NT2/D1 (cell line): ENCODE measurements at regions not wholly inside any gene's neighbourhood (a gene's known extent, or its start where the extent isn't known, plus 50 kb on each side); places are given as distances from the start of the nearest gene placed in this dataset.

Source experiments
- DNase-seq: peaks from one replicate; pipeline ENCODE4 v3.0.0-alpha.2; 2011; ENCODE audit warnings: low read depth, low spot score
- H3K27me3 ChIP-seq: 2 replicates; pipeline ENCODE4 v1.6.0; 2011; ENCODE audit warnings: mild to moderate bottlenecking; ENCODE audit not compliant: insufficient read length, insufficient read depth
- H3K36me3 ChIP-seq: 2 replicates; pipeline ENCODE4 v1.6.1; 2011; ENCODE audit warnings: mild to moderate bottlenecking, low read length, mixed read lengths; ENCODE audit not compliant: insufficient read depth, insufficient read length
- H3K4me1 ChIP-seq: 2 replicates; pipeline ENCODE4 v1.5.1; 2011; ENCODE audit not compliant: insufficient read depth, insufficient read length
- H3K4me3 ChIP-seq: 2 replicates; pipeline ENCODE4 v1.5.1; 2011; ENCODE audit warnings: low read depth; ENCODE audit not compliant: insufficient read length
- H3K9ac ChIP-seq: 2 replicates; pipeline ENCODE4 v1.6.0; 2011; ENCODE audit warnings: low read depth; ENCODE audit not compliant: insufficient read length
- H3K9me3 ChIP-seq: 2 replicates; pipeline ENCODE4 v1.5.1; 2011; ENCODE audit warnings: mild to moderate bottlenecking, low read length; ENCODE audit not compliant: insufficient read depth
- SUZ12 ChIP-seq: IDR thresholded peaks from 2 replicates; pipeline ENCODE4 v1.6.1; 2011; ENCODE audit not compliant: insufficient read length, insufficient read depth; ENCODE audit errors: extremely low read depth
- YY1 ChIP-seq: IDR thresholded peaks from 2 replicates; pipeline ENCODE4 v1.6.1; 2011; ENCODE audit not compliant: insufficient read length, insufficient read depth
- ZNF274 ChIP-seq: IDR thresholded peaks from 2 replicates; pipeline ENCODE4 v1.6.1; 2011; ENCODE audit warnings: mild to moderate bottlenecking, low read depth, low read length

DNA sequence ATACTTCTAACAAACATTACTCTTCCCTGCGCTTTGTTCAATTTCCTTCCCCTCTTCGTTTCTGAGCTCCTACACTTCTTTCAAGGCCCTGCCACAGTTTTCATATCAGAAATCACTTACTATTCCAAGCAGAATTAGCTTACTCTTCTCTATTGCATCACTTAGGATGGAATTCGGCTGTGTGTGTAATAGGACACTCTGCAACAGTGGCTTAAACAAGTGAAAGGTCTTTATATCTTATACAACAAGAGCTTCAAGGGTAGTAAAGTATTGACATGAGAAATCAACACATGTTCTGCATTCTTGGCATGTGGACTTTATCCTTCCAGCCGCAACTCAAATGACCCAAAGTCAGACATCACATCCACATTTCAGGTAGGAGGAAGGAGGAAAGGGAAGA lies 279.6 kb downstream of the PCDH20 start:
- no peak for DNase-seq
- H3K9ac ChIP-seq: no peak overlapping the region
- H3K4me3 ChIP-seq: no peak overlapping the region
- H3K4me1 ChIP-seq: no peaks in the 10 kb centered on the region
- no peaks in the 10 kb centered on the region for H3K36me3 ChIP-seq
- H3K27me3 ChIP-seq: no peaks in the 10 kb centered on the region
- H3K9me3 ChIP-seq: no peaks in the 10 kb centered on the region
- TF ChIP-seq SUZ12 (no peak), ZNF274 (no peak), YY1 (no peak)

GRCh38 chr13:61135583-61135982 lies 280.1 kb downstream of the PCDH20 start:
- H3K4me1 ChIP-seq: no peaks in the 10 kb centered on the region
- H3K9ac ChIP-seq: no peak overlapping the region
- no peaks in the 10 kb centered on the region for H3K9me3 ChIP-seq
- no peak overlapping the region for H3K4me3 ChIP-seq
- DNase-seq: no peak
- TF ChIP-seq ZNF274 (no peak), SUZ12 (no peak), YY1 (no peak)
- H3K27me3 ChIP-seq: no peaks in the 10 kb centered on the region
- H3K36me3 ChIP-seq: no peaks in the 10 kb centered on the region

DNA sequence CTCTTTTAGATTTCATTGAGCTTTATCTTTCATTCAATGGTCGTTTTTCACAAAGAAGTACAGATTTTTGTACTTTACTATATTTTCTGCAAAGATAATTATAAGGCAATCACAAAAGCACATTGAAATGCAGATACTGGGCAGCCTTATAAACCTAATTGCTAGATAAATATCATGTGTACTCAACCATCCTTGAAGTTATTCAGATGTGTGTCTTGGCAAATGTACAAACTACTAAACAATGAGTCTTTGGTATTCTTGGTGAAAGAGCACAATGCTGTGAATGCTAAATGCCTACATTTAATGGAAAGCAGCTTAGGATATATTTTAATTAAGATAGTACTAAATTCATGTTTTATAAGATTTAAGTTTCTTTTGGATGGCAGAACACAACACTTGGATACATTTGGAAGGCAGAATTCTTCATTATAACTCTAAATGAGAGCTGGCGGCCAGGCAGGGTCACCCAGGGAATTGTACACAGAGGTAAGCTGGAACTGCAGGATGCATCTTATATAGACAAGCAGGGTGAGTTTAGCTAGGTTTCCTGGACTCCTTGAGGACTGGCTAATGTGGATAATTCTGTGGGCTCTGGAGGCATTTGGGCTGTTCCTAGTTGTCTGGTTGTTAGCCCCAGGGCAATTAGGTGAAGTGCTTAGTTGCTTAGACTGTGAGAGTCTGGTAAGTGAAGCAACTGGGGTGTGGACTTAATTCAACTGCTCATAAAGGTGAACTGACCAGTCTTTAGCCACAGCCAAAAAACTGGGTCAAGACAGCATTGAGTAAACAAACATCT lies 286.6 kb downstream of the PCDH20 start:
- Histone ChIP-seq H3K4me3 (no peak overlapping the region), H3K9ac (no peak overlapping the region), H3K4me1 (no peaks in the 10 kb centered on the region), H3K27me3 (no peaks in the 10 kb centered on the region), H3K36me3 (no peaks in the 10 kb centered on the region), H3K9me3 (no peaks in the 10 kb centered on the region)
- no peak for TF ChIP-seq YY1
- TF ChIP-seq ZNF274: no peak
- TF ChIP-seq SUZ12: no peak
- DNase-seq: no peak

DNA sequence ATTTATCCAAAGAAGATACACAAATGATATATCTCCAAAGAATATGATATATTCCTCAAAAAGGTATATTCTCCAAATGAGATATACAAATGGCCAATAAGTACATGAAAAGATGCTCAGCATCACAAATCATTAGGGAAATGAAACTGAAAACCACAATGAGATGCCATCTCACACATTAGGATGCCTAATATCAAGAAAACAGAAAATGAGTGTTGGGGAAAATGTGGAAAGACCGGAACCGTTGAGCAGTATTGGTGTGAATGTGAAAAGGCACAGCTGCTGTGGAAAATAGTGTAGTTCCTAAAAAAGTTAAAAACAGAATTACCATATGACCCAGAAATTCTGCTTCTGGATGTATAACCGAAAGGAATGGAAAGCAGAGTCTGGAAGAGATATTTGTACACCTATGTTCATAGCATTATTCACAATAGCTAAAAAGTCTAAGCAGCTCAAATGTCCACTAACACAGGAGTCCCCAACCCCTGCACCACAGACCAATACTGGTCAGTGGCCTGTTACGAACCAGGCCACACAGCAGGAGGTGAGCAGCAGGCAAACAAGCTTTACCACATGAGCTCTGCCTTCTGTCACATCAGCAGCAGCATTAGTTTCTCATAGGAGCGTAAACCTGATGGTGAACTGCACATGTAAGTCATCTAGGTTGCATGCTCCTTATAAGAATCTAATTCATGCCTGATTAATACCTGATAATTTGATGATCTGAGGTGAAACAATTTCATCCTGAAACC lies 291.9 kb downstream of the PCDH20 start:
- H3K9ac ChIP-seq: no peak overlapping the region
- DNase-seq: no peak
- no peak overlapping the region for H3K4me3 ChIP-seq
- H3K4me1 ChIP-seq: no peaks in the 10 kb centered on the region
- H3K9me3 ChIP-seq: no peaks in the 10 kb centered on the region
- no peak for TF ChIP-seq ZNF274
- TF ChIP-seq SUZ12: no peak
- TF ChIP-seq YY1: no peak
- H3K36me3 ChIP-seq: no peaks in the 10 kb centered on the region
- H3K27me3 ChIP-seq: no peaks in the 10 kb centered on the region

DNA sequence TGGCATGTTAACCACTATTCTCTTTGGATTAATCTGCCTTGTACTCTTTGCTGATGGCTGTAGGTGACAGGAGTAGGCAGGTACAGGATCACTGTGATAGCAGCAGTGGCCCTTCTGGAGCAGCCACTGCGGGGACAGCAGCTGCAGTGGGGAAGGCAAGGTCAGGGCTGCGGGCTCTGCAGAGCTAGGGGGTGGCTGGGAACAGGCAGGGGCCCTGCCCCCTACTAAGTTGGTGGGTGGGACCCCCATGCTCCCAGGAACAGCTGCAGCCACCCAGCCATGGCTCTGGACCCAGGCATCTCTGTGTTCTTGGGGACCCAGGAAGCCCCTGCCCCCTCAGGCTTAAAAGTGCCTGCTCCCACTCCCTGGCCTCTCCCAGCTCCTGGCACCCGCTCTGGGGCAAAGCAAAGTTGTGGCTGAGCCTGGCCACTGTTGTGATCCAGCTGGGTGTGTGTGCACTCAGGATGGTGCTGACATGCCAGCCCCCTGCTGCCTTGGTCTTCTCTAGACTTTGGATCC lies 302.4 kb downstream of the PCDH20 start:
- Histone ChIP-seq H3K4me3 (no peak overlapping the region), H3K36me3 (no peaks in the 10 kb centered on the region), H3K4me1 (no peaks in the 10 kb centered on the region), H3K27me3 (no peaks in the 10 kb centered on the region), H3K9me3 (0 out of 2 replicates have a peak, but pooled peaks cover 4% of the 10 kb centered on the region), H3K9ac (no peak overlapping the region)
- no peak for TF ChIP-seq ZNF274
- no peak for TF ChIP-seq YY1
- TF ChIP-seq SUZ12: no peak
- no peak for DNase-seq

DNA sequence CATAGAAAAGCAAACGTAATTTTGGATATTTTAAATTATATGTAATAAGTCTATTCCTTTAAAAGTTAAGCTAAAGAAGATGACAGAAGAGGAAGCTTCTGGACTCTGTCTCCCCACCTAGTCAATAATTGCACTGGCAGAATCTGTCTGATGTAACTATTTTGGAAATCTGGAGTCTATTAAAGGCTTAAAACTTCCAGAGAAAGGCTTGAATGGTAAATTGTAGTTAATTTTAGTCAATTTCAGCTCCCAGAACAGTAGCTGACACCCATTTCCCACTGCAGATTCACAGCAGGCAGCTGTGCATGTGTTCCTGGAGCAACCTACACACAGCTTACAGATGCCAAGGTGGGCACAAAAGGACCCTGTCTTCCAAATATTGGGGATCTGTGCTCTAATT lies 304.1 kb downstream of the PCDH20 start:
- Histone ChIP-seq H3K9me3 (0 out of 2 replicates have a peak, but pooled peaks cover 4% of the 10 kb centered on the region), H3K4me1 (no peaks in the 10 kb centered on the region), H3K4me3 (no peak overlapping the region), H3K9ac (no peak overlapping the region), H3K27me3 (no peaks in the 10 kb centered on the region), H3K36me3 (no peaks in the 10 kb centered on the region)
- no peak for TF ChIP-seq YY1
- TF ChIP-seq SUZ12: no peak
- TF ChIP-seq ZNF274: no peak
- DNase-seq: no peak

DNA sequence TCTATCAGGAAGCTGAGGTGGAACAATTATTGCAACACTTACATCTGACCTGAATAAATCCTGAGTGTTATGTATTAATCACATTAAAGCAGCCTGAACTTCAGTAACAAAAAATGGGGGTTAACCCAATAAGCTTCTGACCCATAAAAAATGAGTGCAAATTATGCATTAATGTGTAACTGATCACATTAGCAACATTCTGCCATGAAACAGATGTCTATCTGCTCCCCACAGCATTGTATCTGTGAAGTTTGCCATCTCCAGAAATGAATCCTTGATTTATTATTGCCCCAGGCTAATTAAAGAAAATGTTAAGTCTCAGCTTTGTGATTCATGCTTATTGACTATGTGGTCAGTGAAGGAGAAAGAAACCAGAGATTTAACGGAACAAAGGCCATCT lies 304.9 kb downstream of the PCDH20 start:
- no peak overlapping the region for H3K9ac ChIP-seq
- H3K4me1 ChIP-seq: no peaks in the 10 kb centered on the region
- TF ChIP-seq SUZ12 (no peak), ZNF274 (no peak), YY1 (no peak)
- no peaks in the 10 kb centered on the region for H3K36me3 ChIP-seq
- H3K9me3 ChIP-seq: 0 out of 2 replicates have a peak, but pooled peaks cover 4% of the 10 kb centered on the region
- no peaks in the 10 kb centered on the region for H3K27me3 ChIP-seq
- no peak for DNase-seq
- H3K4me3 ChIP-seq: no peak overlapping the region
